ENCODE measurements at regions not wholly inside any gene's neighbourhood (a gene's known extent, or its start where the extent isn't known, plus 50 kb on each side); places are given as distances from the start of the nearest gene placed in this dataset.

- Histone ChIP-seq H3K9ac (no peak overlapping the region), H3K27ac (ENCODE audit: low read depth in 2 of 2, low read length in 1 of 2) (no peak overlapping the region), H3K27me3 (ENCODE audit: insufficient read depth) (no peaks in the 10 kb centered on the region), H3K4me1 (ENCODE audit: control insufficient read depth in 1 of 2, insufficient read depth in 2 of 2, low read depth in 1 of 2, low read length in 1 of 2) (no peaks in the 10 kb centered on the region), H3K79me2 (ENCODE audit: insufficient read depth) (no peaks in the 10 kb centered on the region), H2AFZ (ENCODE audit: low read depth) (no peak overlapping the region), H3K9me3 (no peaks in the 10 kb centered on the region), H3K4me3 (ENCODE audit: low read depth in 2 of 2, low read length in 1 of 2) (no peak overlapping the region), H3F3A (replicated peaks; ENCODE audit: insufficient read depth) (no peaks in the 10 kb centered on the region), H3K36me3 (replicated peaks in 1 of 2; ENCODE audit: control insufficient read depth in 1 of 2, insufficient read depth in 2 of 2, low read length in 1 of 2) (no peaks in the 10 kb centered on the region), H3K9me2 (no peaks in the 10 kb centered on the region), H3K4me2 (no peak overlapping the region), H4K20me1 (ENCODE audit: insufficient read depth) (no peaks in the 10 kb centered on the region)
- WGBS (ENCODE audit: low lambda C conversion rate): 47% methylated on average over 6 of the region's 6 CpGs
- no peak for DNase-seq
- no peak for TF ChIP-seq ELF1 (IDR thresholded peaks at IDR 0.05)
- no peak for TF ChIP-seq FOXJ3 (CRISPR knock-in tag; IDR thresholded peaks at IDR 0.05)
- TF ChIP-seq, protein P1, sequence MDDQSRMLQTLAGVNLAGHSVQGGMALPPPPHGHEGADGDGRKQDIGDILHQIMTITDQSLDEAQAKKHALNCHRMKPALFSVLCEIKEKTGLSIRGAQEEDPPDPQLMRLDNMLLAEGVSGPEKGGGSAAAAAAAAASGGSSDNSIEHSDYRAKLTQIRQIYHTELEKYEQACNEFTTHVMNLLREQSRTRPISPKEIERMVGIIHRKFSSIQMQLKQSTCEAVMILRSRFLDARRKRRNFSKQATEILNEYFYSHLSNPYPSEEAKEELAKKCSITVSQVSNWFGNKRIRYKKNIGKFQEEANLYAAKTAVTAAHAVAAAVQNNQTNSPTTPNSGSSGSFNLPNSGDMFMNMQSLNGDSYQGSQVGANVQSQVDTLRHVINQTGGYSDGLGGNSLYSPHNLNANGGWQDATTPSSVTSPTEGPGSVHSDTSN (IDR thresholded peaks at IDR 0.05): no peak
- TF ChIP-seq POLR2AphosphoS5 (IDR thresholded peaks at IDR 0.05; ENCODE audit: low read depth, low read length): no peak
- TF ChIP-seq, protein P2, sequence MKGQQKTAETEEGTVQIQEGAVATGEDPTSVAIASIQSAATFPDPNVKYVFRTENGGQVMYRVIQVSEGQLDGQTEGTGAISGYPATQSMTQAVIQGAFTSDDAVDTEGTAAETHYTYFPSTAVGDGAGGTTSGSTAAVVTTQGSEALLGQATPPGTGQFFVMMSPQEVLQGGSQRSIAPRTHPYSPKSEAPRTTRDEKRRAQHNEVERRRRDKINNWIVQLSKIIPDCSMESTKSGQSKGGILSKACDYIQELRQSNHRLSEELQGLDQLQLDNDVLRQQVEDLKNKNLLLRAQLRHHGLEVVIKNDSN (IDR thresholded peaks at IDR 0.05; ENCODE audit: borderline replicate concordance, low read depth): no peak
- TF ChIP-seq, protein P3, sequence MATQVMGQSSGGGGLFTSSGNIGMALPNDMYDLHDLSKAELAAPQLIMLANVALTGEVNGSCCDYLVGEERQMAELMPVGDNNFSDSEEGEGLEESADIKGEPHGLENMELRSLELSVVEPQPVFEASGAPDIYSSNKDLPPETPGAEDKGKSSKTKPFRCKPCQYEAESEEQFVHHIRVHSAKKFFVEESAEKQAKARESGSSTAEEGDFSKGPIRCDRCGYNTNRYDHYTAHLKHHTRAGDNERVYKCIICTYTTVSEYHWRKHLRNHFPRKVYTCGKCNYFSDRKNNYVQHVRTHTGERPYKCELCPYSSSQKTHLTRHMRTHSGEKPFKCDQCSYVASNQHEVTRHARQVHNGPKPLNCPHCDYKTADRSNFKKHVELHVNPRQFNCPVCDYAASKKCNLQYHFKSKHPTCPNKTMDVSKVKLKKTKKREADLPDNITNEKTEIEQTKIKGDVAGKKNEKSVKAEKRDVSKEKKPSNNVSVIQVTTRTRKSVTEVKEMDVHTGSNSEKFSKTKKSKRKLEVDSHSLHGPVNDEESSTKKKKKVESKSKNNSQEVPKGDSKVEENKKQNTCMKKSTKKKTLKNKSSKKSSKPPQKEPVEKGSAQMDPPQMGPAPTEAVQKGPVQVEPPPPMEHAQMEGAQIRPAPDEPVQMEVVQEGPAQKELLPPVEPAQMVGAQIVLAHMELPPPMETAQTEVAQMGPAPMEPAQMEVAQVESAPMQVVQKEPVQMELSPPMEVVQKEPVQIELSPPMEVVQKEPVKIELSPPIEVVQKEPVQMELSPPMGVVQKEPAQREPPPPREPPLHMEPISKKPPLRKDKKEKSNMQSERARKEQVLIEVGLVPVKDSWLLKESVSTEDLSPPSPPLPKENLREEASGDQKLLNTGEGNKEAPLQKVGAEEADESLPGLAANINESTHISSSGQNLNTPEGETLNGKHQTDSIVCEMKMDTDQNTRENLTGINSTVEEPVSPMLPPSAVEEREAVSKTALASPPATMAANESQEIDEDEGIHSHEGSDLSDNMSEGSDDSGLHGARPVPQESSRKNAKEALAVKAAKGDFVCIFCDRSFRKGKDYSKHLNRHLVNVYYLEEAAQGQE (IDR thresholded peaks at IDR 0.05; ENCODE audit: low read depth, low read length): no peak
- no peak for TF ChIP-seq MAX (IDR thresholded peaks at IDR 0.05; ENCODE audit: low read depth)
- TF ChIP-seq, protein P4, sequence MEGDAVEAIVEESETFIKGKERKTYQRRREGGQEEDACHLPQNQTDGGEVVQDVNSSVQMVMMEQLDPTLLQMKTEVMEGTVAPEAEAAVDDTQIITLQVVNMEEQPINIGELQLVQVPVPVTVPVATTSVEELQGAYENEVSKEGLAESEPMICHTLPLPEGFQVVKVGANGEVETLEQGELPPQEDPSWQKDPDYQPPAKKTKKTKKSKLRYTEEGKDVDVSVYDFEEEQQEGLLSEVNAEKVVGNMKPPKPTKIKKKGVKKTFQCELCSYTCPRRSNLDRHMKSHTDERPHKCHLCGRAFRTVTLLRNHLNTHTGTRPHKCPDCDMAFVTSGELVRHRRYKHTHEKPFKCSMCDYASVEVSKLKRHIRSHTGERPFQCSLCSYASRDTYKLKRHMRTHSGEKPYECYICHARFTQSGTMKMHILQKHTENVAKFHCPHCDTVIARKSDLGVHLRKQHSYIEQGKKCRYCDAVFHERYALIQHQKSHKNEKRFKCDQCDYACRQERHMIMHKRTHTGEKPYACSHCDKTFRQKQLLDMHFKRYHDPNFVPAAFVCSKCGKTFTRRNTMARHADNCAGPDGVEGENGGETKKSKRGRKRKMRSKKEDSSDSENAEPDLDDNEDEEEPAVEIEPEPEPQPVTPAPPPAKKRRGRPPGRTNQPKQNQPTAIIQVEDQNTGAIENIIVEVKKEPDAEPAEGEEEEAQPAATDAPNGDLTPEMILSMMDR (IDR thresholded peaks at IDR 0.05): no peak
- no peak for TF ChIP-seq NRF1 (IDR thresholded peaks at IDR 0.05; ENCODE audit: low read depth, low read length)
- TF ChIP-seq RXRA (IDR thresholded peaks at IDR 0.05; ENCODE audit: borderline replicate concordance, low read depth): no peak
- TF ChIP-seq IRF3 (IDR thresholded peaks at IDR 0.05; ENCODE audit: low read depth, low read length): no peak
- no peak for TF ChIP-seq GATA2 (CRISPR knock-in tag; IDR thresholded peaks at IDR 0.05)
- TF ChIP-seq TAF1 (IDR thresholded peaks at IDR 0.05; ENCODE audit: borderline replicate concordance, low read depth, low read length): no peak
- no peak for TF ChIP-seq EZH2phosphoT487 (IDR thresholded peaks at IDR 0.05; ENCODE audit: borderline replicate concordance, low read depth)
- POLR2A ChIA-PET: no interaction called here
- CTCF ChIA-PET: no interaction called here
Measured at GRCh38 chr14:48983351-48983888, 602.8 kb downstream of the RPS29 start.

Data from SK-N-SH (cell line).